HG03378 (cell line): ENCODE measurements at regions not wholly inside any gene's neighbourhood (a gene's known extent, or its start where the extent isn't known, plus 50 kb on each side); places are given as distances from the start of the nearest gene placed in this dataset.

Experiments
- ATAC-seq: cut with Tn5 transposase; IDR thresholded peaks from one replicate; pipeline ENCODE4 v1.9.1; 2021; ENCODE audit warnings: mild to moderate bottlenecking, moderate library complexity; ENCODE audit not compliant: unreplicated experiment

DNA sequence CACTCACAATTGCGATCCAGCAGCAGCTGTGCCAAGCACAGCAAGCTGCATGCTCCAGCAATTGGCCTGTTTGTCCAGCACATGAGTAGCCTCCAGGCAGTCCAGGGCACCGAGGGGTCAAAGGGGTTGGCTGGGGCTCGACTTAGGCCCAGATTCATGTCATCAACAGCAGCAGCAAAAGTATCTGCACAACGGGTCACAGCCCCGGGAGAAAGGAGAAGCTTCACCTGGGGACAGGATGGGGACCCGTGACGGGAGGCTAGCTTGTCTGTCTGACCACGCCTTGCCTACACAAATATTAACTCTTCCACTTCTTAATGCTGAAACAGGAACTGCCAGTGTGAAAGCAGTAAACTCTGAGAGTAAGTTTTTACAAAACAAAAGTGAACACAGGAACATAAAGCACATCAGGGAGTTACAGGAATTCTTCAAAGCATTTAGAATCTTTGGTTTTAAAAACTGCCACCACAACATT is 191.2 kb downstream of the PIK3R1 start:
- peak; percentile 87 for ATAC-seq

DNA sequence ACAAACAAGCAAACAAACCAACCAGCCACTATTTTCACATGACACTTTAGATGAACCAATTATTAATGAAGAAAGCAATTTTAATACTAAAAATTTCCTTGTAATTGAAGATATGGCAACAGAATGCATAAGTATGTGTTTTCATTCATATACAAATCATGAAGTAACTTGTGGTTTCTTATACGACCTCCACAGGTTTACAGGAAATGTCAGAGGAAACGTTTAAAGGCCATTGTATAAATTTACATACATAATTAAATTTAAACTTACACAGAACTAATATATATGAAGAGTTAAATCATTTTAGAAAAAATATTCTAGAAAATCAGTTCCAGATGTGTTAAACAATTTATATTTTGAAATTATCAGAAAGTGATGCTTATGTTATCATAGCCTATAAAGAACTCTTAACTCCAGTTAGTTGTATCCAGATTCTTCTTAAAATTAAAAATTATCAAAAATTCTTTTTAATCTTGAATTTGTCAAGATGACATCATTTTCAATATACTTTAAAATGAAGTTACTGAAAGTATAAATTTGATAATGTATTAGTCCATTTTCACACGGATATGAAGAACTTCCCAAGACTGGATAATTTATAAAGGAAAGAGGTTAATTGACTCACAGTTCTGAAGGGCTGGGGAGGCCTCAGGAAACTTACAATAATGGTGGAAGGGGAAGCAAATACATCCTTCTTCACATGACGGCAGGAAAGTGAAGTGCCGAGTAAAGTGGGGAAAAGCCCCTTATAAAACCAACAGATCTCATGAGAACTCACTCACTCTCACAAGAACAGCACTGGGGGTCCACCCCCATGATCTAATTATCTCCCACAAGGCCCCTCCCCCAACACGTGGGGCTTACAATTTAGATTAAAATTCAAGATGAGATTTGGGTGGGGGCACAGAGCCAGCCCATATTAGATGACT is 192.0 kb downstream of the PIK3R1 start:
- no peak for ATAC-seq

DNA sequence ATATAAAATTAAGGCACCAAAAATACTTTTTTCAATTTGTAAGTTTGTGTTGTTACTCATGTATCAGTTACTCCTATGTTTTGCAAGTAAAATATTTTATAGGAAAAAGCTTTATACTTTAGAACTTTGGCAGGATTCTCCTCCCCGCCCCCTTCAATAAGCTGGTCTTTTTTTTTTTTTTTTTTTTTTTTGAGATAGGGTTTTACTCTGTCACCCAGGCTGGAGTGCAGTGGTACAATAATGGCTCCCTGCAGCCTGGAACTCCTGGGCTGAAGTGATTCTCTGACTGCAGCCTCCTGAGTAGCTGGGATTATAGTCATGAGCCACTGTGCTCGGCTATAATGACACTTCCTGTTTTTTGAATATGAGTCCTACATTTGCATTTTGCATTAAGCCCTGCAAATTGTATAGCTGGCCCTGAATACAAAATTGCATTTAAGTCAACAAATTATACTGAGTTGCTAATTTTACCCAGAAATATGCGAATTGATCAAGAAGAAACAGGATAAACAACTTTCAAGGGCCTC is 192.9 kb downstream of the PIK3R1 start:
- no peak for ATAC-seq

DNA sequence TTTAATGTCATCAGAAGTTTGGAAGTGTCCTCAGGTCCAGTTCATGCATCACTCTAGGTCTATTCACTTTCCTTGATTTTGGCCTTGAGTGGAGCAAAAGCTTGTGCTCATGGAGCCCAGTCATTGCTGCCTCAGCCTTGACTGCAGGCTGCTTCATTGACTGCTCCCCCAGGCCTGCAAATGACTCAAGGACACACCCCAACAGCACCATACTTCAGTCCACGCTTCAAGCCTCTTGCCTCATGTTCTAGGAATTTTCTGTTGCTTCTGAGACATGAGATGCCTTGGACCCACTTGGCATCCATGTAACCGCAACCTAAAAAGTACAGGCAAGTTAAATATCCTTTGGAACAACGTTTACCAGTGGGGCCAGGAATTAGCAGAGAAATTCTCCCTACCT is 193.7 kb downstream of the PIK3R1 start:
- no peak for ATAC-seq

DNA sequence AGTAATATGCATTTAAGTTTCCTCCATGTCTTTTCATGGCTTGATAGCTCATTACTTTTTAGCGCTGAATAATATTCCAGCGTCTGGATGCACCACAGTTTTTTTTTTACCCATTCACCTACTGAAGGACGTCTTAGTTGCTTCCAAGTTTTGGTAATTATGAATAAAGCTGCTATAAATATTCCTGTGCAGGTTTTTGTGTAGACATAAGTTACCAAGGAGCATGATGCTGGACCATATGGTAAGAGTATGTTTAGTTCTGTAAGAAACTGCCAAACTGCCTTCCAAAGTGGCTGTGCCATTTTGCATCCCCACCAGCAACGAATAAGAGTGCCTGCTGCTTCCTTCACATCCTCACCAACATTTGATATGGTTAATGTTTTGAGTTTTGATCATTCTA is 195.6 kb downstream of the PIK3R1 start:
- no peak for ATAC-seq

DNA sequence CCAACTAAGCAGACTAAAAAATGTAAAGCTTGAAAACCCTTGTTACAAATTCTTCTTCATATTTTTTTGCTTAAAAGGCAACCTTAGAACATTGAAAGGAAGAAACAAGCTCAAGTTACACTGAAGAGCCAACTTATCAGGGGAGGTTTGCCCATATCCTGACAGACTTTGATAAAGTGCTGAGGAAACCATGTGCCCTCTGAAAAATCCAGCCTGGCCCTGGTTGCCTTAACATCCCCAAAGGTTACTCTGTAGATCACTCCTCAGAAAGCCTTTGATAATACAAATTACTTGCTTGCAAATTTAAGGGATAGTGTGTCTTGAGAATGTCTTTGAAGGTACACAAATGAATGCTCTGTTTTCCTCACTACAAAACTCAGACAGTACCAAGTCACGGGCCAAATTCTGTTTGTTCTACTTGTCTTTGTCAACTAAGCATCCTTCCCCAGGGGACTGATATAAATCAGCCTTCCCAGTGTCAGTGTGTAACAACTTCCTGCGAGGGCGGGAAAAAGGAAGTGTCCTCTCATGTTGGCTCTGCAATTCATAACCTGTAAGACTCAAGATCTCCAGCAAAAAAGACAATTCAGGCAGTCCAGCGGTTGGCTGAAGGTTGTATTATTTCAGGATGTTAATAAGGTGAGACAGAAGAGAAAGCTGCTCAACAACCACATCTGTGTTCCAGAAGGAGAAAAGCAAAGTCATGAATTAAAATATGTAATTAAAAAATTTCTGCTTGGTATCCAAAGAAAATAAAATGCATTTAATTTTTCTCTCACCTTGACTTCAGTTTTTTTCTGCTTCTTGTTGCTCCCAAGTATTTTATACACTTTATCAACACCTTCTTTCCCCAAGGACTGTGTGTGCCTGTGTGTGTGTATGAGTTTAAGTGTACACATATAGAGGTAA is 199.9 kb downstream of the PIK3R1 start:
- ATAC-seq: no peak

DNA sequence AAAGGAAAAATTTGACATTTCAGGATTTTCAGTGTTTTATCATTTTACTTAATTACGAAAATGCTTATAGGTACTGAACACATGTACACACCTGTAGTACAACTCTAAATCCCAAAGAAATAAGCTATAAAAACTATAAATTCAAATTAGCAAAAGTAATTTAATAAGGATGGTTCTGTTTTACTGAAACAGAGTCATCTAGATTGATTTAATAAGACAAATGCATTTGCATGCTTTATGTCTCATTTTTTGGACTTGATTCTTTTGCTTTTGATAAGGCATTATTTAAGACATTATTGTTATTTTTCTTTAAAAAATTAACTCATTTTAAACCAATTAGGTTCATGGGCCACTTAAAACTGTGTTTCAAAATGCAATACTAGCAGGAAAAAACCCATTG is 201.2 kb downstream of the PIK3R1 start:
- ATAC-seq: no peak

DNA sequence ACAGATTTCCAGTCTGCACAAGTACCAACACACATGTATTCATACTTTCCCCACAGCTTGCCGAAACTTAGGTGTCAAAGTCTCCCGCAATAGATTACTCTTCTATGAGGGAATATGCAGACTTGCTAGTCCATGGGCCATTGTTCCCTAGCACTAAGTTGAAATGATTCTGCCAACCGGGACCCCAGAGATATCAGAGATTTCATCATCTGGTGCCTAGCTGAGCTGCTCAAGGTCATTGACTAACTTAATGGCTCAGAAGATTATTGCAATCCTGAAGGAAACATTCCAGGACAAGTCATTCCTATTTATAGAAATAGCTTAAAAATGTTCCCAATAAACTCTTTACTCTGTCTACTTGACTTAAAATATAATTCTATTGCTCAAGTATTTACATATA is 202.6 kb downstream of the PIK3R1 start:
- no peak for ATAC-seq

DNA sequence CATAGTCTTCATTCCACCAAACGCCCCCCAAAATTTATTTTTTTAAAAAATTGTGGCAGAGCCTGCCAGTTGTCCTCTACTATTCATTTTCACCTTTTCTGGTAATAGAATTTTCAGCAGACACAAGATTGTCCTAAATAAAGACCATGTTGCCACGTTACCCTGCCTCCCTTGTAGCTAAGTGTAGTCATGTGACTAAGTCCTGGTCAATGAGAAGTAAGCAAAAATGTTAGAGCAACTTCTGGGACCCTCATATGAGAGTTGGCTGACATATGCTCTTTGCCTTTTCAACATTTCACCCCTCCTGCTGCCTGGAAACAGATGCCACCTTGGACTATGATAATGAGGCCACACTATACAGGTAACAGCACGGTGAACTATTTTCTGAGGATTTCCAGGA is 203.1 kb downstream of the PIK3R1 start:
- ATAC-seq: no peak

DNA sequence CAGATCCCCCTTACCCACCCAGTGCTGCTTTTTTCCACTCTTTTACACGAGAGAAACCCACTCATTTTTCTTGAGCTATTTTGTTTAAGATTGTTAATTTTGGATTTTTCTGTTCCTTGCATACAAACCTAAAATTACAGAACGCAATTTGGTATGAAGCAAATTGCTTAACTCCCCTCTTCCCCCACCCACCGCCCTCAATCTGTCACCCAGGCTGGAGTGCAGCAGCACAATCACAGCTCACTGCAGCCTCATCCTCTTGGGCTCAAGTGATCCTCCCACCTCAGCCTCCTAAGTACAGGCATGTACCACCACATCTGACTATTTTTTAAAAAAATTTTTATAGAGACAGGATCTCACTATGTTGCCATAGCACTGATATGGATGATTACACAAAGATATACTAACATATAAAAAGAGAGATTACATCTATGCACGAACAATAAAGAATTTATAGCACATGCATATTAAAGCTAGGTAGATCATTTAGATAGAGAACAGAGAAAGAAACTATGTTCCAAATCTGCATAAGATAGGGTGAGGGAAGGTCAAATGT is 203.6 kb downstream of the PIK3R1 start:
- ATAC-seq: no peak

DNA sequence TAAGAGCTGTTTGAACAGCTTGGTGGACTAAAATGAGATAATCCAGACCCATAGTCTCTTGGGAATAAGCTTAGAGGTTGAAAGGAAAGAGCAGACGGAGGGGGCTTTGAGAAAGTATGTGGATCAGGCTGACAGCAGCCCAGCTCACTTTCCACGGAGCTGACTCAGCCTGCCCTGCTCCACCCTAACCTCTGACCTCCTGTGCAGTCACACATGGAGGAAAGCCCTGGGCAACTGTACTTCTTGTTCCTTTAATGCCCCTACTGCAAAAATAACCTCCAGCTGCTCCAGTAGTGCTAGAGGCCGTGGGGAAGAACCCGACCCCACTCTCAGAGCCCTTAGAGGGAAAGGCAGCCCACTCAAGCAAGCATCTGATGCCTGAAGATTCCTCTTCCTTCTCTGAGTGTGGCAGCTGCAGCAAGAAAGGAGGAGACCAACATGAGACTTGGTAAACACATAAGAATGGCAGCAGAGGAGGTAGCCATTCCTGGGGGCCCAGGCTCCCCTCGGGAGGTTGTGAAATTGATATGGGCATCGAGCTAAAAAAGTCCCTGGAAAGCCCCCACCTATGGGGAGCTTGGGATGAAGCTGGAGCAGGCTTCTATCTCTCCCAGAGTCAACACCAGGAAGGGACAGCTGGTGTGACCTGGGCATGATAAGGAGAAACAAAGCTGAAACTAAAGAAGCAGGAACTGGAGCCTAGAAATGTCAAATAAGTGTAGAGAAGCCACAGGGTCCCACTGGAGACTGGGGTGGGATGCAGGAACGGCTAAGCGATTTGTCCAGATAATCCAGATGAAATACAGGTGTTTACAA is 204.3 kb downstream of the PIK3R1 start:
- no peak for ATAC-seq

DNA sequence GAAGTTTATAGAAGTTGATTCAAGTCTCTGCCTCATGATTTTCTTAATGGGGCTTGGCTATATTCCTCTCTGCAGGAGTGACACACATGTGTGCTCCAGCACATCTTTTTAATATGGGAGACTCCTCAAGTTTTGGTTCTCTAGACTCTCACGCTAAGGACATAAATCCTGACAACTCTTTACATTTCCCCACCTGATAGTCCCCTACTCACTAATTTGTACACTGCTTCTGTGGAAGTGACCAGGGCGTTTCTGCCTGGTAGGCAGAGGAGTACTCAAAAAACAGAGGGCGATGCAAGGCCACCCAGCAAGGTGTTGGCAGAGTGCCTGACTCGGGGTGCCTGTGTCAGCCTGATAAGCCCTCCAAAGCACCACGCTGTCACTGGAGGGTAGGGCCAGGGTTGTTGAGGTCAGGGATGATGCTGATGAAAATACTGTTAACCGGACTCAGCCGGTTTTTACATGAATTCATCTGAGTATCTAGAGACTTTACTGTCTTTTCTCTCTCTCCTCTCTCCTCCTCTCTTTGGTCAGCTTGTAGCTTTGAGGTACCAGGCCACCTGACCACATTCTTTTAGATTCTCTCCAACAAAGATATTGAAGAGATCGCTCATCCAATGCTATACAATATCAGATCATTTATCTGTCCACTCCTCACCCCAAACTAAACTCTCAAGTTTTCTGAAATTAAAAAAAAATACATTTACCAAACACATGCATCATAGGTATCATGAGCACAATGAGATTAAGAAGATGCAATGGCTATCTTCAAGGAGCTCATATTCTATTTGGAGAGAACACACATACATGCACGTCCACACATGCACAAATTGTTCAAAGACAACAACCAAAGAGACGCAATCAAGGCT is 205.2 kb downstream of the PIK3R1 start:
- ATAC-seq: no peak

DNA sequence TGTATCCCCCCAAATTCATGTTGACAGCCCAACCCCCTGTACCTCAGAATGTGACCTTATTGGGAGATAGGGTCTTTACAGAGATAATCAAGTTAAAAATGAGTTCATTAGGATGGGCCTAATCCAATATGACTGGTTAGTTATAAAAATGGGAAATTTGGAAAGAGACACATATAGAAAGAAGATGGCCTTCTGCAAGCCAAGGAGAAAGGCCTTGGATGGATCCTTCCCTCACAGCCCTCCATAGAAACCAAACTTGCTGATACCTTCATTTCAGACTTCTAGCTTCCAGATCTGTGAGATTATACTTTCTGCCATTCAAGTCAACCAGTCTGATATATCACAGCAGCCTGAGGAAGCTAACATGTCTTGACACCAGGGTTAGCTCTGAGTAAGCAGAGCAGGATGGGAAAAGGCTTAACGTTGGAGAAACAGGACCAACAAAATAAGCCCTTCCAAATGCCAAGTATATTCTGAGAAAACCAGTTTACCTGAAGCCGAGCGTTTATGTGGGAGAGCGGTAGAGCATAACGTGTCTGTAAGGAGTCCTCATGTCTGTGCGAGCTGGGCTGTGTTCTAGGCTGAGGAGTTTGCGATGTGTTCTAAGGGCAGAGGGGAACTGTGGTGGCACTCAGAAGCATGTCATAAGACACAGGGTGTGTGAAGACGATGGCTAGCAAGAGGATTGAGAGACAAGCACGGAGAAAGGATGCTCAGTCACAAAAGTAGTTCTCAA is 206.1 kb downstream of the PIK3R1 start:
- no peak for ATAC-seq

DNA sequence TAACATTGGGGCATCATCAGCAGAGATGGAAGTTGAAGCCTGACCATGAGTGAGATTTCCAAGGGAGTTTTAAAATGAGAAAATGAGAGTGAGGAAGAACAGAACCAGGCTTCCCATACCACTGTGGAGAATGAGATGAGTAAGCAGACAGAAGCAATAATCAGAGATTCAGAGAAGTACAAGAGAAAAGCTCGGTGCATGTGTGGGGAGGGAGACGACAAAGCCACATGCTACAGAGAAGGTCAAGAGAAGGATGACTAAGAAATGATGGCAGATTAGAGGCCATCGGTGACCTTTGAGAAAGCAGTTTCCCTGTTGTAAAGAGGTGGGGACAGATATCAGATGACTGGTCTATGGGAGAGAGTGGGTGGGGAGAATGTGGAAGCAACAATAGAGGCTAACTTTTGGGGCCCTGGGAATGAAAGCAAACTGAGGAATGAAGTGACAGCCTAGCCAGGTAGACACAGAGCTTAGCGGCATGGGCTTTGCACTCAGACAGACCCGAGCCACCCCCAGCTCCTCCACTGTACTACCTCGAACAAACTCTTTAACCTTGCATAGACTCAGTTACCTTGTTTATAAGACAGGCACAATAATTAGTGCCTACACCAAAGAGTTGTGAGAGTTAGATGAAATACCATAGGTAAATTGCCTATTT is 207.7 kb downstream of the PIK3R1 start:
- ATAC-seq: peak; percentile 49

DNA sequence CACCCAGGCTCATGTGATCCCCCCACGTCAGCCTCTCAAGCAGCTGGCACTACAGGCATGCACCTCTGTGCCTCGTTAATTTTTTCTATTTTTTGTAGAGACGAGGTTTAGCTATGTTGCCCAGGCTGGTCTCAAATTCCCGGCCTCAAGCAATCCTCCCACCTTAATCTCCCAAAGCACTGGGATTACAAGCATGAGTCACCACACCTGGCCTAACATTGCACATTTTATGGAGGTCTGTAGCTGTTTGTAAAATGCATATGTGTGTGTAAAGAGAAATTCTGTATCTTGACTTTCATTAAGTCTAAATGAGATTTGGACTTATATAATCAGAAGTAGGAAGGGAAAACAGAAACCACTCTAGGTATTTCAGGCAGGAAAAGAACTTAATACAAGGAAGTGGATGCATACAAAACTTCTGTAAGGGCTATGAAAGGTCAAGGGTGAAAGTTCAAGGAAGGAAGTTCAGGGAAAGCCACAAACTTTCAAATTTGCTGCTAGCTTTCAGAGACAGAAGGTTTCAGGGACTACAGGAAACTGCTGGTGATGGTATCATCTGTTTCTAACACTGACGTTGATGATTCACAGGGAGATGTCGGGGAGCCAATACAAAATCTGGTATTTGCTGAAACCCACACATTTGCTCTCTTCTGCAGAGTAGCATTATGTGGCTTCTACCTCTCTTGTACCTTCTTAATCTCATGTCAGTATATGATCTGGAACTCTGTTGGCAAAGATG is 209.4 kb downstream of the PIK3R1 start:
- peak; percentile 93 for ATAC-seq

DNA sequence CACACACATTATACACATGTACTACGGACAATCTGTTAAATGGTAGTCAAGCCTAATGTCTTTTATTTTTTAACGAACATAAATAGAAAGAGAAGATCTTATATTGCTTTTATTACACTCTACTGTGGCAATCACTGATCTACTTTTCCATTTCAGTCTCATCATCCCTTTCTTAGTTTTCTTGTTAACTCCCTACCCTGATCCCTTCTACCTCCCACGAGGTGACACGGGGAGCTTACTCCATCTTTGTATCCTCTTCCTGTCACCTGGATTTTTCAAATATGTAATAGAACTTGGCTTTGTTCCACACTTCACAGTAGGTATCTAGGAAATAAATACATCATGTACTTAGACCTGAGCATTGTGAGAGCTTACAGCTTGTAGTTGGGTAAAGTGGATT is 211.0 kb downstream of the PIK3R1 start:
- ATAC-seq: no peak

DNA sequence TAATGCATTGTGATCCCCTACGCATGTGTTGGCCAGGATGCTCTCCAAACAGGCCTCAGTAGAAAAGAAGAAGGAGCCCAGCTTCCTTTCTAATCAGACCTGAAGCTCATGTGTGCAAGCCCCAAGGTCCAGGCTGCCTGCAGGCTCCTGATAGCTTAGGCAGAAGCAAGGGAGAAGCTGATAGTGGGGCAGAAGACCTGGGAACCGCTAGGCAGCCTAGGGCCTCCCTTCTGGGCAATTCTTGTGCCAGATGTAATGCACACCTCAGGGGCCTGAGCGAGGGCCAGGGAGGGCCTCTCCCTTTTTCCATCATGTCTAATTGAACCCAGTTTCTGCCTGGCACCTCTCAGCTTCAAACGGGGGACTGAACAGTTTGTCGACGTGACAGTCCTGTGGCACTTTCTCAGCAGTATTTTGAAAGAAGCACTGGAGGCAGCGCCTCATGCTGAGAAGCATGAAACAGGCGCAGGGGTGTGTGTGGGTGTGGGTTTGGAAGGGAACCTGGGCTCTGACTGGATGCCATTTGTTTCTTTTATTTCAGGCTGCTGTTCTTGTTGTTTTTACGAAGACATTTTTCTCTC is 212.8 kb downstream of the PIK3R1 start:
- no peak for ATAC-seq
